ENCODE measurements at regions not wholly inside any gene's neighbourhood (a gene's known extent, or its start where the extent isn't known, plus 50 kb on each side); places are given as distances from the start of the nearest gene placed in this dataset.

GRCh38 chr13:50141375-50141975 is 126.2 kb downstream of the KCNRG start:
- intact Hi-C loops (cut with DNase I), result no loop called here
- no peak for DNase-seq (ENCODE audit: missing footprints)
- no peak for ATAC-seq

- ATAC-seq (no peak), DNase-seq (ENCODE audit: missing footprints) (no peak)
- intact Hi-C loops (cut with DNase I), result no loop called here
Observed at GRCh38 chr13:50144246-50145160, 129.3 kb downstream of the KCNRG start.

DNA sequence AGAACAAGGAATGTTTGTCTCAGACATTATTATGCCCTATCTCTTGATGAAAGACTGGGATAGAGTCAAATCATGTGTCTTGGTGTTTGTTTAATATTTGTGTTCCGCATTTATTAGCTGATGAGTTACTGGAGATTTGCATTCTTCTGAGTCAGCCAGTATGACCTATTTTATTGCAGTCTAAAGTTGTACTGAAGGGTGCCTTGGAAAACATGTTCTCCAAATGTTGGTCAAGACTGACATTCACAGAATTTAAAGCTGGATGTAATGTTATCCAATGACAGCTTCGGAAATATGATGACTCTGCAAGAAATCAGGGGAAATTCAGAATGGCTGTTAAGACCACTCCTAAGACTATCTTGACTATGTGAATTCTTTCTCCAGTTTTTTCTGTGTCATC is 134.0 kb downstream of the KCNRG start:
- intact Hi-C loops (cut with DNase I), result no loop called here
- DNase-seq (ENCODE audit: missing footprints) (no peak), ATAC-seq (no peak)

- intact Hi-C loops (cut with DNase I), result no loop called here
- ATAC-seq (peak; percentile 84), DNase-seq (ENCODE audit: missing footprints) (no peak)
Observed at GRCh38 chr13:50149932-50150331, 134.7 kb downstream of the KCNRG start.

DNA sequence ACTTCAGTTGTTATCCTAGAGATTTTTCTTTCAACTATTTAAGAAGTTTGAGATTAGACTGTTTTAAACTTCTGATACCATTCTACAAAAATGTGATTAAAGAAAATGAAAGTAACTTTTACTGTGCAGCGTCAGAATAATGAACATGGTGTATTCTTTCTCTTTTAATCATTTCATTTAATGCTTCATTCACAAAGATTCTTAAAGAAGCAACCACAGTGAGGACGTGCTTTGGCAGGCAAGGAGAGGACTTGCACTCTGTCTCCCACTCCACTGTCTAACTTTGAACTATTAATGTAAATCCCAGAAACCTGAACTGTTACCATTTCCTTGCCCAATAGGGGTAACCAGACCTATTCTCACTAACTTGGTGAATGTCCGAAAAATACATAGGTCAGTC is 137.0 kb downstream of the KCNRG start:
- intact Hi-C loops (cut with DNase I), result no loop called here
- ATAC-seq (no peak), DNase-seq (ENCODE audit: missing footprints) (no peak)

DNA sequence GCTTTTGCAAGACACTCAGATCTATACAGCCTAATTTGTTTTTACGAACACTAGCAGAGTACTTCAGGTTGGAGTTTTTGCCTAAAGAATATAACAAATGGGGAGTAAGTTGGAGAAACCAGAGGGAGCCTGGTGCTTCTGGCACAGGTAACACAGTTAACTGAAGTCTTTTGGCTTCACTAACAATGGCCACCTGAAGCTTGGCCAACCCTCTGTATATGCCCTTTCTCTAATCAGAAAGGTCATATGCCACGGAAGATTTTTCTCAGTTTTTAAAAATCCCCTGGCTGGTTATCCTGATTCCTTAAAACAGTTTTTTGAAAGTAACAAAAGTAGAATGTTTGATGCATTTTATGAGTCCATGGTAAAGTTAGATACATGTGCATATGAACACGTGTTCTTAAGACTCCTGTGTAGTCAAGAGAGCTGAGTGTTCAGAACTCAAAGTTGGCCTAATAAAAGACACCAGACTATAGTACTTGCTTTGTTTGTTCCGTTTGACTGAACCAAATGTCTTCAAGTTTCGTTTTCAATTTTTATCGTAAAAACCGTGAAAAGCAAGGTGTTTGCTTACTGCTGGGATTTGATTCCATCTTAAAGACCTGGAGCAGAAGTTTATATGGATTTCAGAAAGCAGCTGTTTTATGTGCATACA is 137.5 kb downstream of the KCNRG start:
- DNase-seq (ENCODE audit: missing footprints), result no peak
- intact Hi-C loops (cut with DNase I), result no loop called here
- no peak for ATAC-seq

- intact Hi-C loops (cut with DNase I), result no loop called here
- no peak for ATAC-seq
- DNase-seq (ENCODE audit: missing footprints), result no peak
Observed at GRCh38 chr13:50153401-50153800, 138.2 kb downstream of the KCNRG start.

DNA sequence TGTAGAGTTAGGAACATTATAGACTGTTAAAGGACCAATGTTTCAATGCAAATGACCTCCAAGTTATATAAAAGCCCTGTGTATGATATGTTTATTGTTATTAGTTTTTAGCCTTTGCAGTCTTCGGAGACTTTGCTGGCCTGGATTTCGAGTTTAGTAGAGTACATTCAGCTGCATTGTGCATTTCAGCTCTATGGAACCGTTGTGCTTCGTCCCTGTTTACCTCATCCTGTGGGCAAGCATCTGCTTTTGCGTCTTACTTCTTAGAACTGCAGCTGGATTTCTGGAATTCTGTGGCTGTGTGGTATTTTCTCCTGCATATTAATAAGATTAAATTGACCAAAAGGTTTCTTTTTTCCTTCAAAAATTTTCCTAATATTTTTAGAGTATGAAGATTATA is 138.6 kb downstream of the KCNRG start:
- no peak for ATAC-seq
- intact Hi-C loops (cut with DNase I), result no loop called here
- no peak for DNase-seq (ENCODE audit: missing footprints)

GRCh38 chr13:50154697-50155096 is 139.5 kb downstream of the KCNRG start:
- intact Hi-C loops (cut with DNase I), result no loop called here
- ATAC-seq, result no peak
- no peak for DNase-seq (ENCODE audit: missing footprints)

DNA sequence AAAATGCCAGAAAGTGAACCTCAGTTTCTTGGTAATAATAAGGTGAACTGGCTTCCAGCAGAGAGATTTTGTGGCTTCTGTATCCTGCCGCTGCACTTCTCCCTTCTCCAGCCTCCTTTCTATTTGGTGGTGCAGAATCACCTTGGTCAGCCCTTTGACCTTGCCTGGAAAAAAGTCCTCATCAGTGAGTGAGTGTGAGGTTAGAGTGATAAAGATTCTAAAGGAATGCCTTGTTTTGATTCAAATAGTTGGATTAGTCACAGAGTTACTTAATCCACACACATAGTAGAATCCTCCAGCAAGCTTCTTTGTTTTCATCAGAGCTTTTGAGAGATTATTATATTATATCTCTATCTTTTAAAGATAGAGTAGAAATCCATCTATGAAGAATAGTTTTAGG is 140.9 kb downstream of the KCNRG start:
- no peak for ATAC-seq
- no peak for DNase-seq (ENCODE audit: missing footprints)
- intact Hi-C loops (cut with DNase I), result no loop called here

GRCh38 chr13:50156561-50157127 is 141.4 kb downstream of the KCNRG start:
- DNase-seq (ENCODE audit: missing footprints), result no peak
- ATAC-seq, result no peak
- intact Hi-C loops (cut with DNase I), result no loop called here

DNA sequence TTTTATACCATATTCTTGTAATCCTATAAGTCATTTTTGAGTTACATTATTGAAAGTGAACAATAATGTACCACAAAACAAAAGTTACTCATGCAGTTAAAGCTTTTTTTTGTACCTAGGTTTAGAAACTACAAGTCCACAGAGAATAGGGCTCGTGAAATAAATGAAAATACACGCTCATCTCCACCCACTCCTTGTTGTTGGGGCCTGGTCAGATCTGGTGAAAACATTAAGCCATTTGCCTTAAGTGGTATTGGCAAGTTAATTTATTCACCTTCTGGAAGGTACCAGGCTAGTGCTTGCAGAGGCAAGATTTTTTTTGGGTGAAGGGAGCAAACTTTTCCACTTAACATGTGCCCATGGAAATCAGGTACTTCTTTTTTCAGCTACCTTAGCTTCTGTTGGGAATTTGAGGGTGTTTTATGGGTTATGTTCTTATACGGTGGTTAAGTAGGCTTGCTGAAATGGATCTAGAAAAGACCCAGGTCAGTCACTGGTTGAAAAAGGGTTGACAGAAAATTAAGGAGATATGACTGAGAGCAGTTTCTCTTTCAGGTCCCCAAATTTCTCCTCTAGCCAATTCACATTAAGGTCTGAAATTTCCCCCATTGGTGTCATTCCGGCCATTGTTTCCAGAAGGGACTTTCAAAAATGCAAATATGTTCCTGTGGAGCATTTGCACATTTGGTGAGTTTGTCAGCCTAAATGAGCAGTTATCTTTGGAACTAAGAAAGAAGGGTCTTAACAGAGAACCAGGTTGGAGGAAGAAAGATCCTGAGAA is 143.3 kb downstream of the KCNRG start:
- DNase-seq (ENCODE audit: missing footprints) (no peak), ATAC-seq (no peak)
- intact Hi-C loops (cut with DNase I), result no loop called here

GRCh38 chr13:50159607-50160006 is 144.4 kb downstream of the KCNRG start:
- intact Hi-C loops (cut with DNase I), result no loop called here
- DNase-seq (ENCODE audit: missing footprints) (no peak), ATAC-seq (no peak)

DNA sequence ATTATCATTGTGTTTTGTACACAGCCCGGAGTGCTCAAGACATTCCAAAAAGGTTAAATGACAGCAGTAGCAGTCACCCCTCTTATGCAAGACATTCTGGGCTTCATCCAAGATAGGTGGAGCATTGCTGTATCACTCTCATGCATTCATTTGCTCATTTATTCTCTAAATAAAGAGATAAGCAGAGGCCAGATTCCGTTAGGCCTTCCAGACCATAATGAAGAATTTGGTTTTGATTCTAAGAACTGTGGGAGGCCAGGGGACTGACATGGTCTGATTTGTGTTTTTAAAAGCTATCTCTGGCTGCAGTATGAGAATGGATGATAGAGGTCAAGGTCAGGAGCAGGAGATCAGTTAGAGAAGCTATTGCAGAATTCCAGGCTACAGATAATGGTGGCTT is 145.8 kb downstream of the KCNRG start:
- intact Hi-C loops (cut with DNase I), result no loop called here
- DNase-seq (ENCODE audit: missing footprints) (no peak), ATAC-seq (no peak)

DNA sequence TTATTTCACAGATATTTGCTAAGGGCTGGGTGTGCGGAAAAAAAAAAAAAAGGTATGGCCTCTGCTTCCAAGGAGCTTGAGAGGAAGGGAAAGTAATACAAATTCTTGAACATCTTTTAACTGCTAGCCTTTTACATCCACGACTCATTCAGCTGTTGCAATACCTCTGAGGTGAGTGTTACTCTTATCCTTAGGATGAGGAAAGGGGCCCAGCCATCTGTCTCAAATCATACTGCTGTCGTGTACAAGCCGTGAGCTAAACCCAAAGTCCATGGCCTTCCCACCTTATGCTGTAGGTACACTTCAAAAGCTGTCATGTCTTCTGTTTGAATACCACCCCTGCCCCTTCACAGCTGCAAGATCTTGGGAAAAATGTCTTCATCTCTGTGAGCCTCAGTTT is 146.8 kb downstream of the KCNRG start:
- intact Hi-C loops (cut with DNase I), result no loop called here
- DNase-seq (ENCODE audit: missing footprints), result no peak
- ATAC-seq, result no peak

DNA sequence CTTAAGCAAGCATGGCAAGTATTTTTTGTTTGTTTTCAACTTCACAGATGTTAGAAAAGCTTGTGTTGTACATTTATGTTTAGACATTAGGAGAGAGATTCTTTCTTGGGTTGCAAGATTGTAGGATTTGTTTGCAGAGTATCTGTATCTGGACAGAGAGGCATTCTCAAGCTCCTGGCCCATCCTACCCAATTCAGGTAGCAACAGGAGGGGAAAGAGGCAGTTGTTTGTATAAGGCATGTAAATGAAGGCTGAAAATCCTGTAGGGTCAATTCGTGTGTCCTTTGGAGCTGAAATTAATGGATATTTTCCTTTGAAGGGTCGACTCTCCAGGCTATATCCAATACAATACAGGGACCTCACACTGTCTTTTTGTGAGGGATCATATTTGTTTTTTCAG is 147.3 kb downstream of the KCNRG start:
- intact Hi-C loops (cut with DNase I), result no loop called here

DNA sequence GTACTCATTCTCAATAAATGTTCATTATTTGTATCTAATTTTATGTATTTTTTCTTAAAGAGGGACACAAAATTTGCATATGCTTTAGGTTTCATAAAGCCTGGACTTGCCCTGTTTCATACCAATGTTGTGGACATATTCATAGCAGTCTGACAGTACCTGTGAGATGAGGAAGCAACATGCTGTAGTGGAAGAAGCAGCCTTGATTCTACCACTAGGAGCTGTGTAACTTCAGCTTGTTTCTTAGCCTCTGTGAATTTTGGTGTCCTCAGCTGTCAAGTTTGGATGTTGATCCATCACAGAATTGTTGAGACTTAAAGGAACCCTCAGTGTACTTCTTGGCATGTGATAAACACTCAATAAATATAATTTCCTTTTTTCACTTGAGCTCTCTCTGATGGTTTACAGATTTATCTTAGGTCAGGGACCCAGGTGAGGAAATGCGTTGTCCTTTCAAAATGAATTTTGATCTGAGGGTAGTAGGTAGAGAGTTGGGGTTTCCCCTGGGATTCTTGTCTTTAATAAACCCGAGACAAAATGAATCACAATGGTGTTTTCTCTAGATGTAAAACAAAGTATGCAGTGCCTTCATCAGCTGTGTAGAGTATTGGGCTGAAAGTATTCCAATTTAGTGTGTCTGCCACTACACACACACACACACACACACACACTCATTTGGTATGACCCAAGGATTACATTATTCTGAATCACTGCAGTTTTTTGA is 152.1 kb downstream of the KCNRG start:
- ATAC-seq, result no peak
- no peak for DNase-seq (ENCODE audit: missing footprints)

More for the DNA sequence above, 147.3 kb downstream of the KCNRG start:
- ATAC-seq (no peak), DNase-seq (ENCODE audit: missing footprints) (no peak)

GRCh38 chr13:50167967-50168366 is 152.7 kb downstream of the KCNRG start:
- DNase-seq (ENCODE audit: missing footprints) (no peak), ATAC-seq (no peak)
- intact Hi-C loops (cut with DNase I), result loop anchor here (5.0 kb wide), 1 partner anchor 364 kb away; no protein-coding TSS in a partner anchor

More for the DNA sequence above, 152.1 kb downstream of the KCNRG start:
- intact Hi-C loops (cut with DNase I), result loop anchor here (5.0 kb wide), 1 partner anchor 365 kb away; no protein-coding TSS in a partner anchor

Measured in Right ventricle myocardium inferior (tissue), 1 donor.